Heart left ventricle (tissue), 16 donors: ENCODE measurements at regions not wholly inside any gene's neighbourhood (a gene's known extent, or its start where the extent isn't known, plus 50 kb on each side); places are given as distances from the start of the nearest gene placed in this dataset.

Experiments used
- ATAC-seq, 4 donors: fragments of 200-7000 bp; cut with Tn5 transposase; one replicate each; pipeline ENCODE4 v1.9.1; 2020 to 2022; ENCODE audit warnings: moderate library complexity in 4 of 4, mild to moderate bottlenecking in 3 of 4, moderate number of reproducible peaks in 1 of 4
- DNase-seq, 5 donors: peaks; one replicate each; pipeline ENCODE4 v3.0.0-alpha.2; 2020
- H3K27ac ChIP-seq, 12 donors: fragments of 200-600 bp; sonication (generic) in 4 of 12; one replicate each; pipeline versions ENCODE4 v1.5.0 to v1.8.0; 2016 to 2022; ENCODE audit warnings: mild to moderate bottlenecking in 2 of 12
- H3K27me3 ChIP-seq, 9 donors: fragments of 200-600 bp; sonication (generic) in 2 of 9; one replicate each; pipeline versions ENCODE4 v1.5.1 to v1.8.0; 2016 to 2022; ENCODE audit warnings: mild to moderate bottlenecking in 3 of 9
- H3K36me3 ChIP-seq, 9 donors: fragments of 200-600 bp; sonication (generic) in 2 of 9; one replicate each; pipeline versions ENCODE4 v1.5.0 to v1.8.0; 2018 to 2022; ENCODE audit warnings: mild to moderate bottlenecking in 2 of 9
- H3K4me1 ChIP-seq, 12 donors: fragments of 200-600 bp; sonication (generic) in 4 of 12; one replicate each; pipeline versions ENCODE4 v1.5.0 to v1.8.0; 2016 to 2022; ENCODE audit warnings: mild to moderate bottlenecking in 3 of 12
- H3K4me3 ChIP-seq, 12 donors: fragments of 200-600 bp; sonication (generic) in 4 of 12; one replicate each; pipeline versions ENCODE4 v1.5.0 to v1.8.0; 2017 to 2022; ENCODE audit warnings: mild to moderate bottlenecking in 9 of 12, moderate library complexity in 4 of 12
- H3K9me3 ChIP-seq, 12 donors: fragments of 200-600 bp; sonication (generic) in 4 of 12; one replicate each; pipeline versions ENCODE4 v1.5.0 to v1.8.0; 2016 to 2022; ENCODE audit warnings: mild to moderate bottlenecking in 1 of 12
- CTCF ChIP-seq, 12 donors: fragments of 200-600 bp; sonication (generic) in 4 of 12; IDR thresholded peaks; one replicate each; pipeline versions ENCODE4 v1.5.0 to v1.8.0; 2018 to 2022; ENCODE audit warnings: antibody characterized with exemption in 12 of 12, mild to moderate bottlenecking in 5 of 12
- POLR2A ChIP-seq, 2 donors: fragments of 450-650 bp; IDR thresholded peaks; one replicate each; pipeline ENCODE4 v1.6.1; 2017; ENCODE audit warnings: antibody characterized with exemption in 2 of 2, mild to moderate bottlenecking in 2 of 2, moderate library complexity in 2 of 2
- WGBS, 4 donors: extraction: QIAGEN DNeasy Blood & Tissue Kit in 2 of 4; methylation state at CpG; one replicate each; pipeline versions ENCODE4 v1.1.5 to v1.1.7; 2013 to 2018; 5-methylcytosine and 5-hydroxymethylcytosine counted together
- intact Hi-C, 10 donors: fragments of 100-400 bp; cut with DNase I; formaldehyde crosslinking; loops; one replicate each; pipeline versions ENCODE4 v1.11.1 to v1.14.2; 2022
- donor health status: ischemic (EF 13 %, LVEDD 7.1; RV severe dilation, severe dysfunction).
- donor health status: healthy with polysubstance abuse.
- donor health status: DM: no; HTN: yes; CAD: no.
- donor health status: DM: no; HTN: no; CAD: no.
- donor health status: ischemic (EF 25% LVEDD 6.9; RV normal size, moderate dysfunction).
- donor health status: ischemic (EF 25% LVEDD 5.7; RV mildly dilated, moderate dysfunction).
- donor health status: healthy.
- donor health status: DM: yes; HTN: yes; CAD: no.
- donor health status: ischemic (EF 35%, LVEDD 5.7; RV mildly dilated, moderate dysfunction).
- donor health status: nonischemic (EF 11% LVEDD 7.7; RV severe dilation, severe dysfunction).
- donor health status: DM: yes; HTN: yes; CAD: no.
- donor health status: PGD.
- donor health status: ischemic (EF 29% LVEDD 5.4; RV normal size, mild dysfunction).
- donor health status: nonischemic (EF 23%, LVEDD 6.1; RV moderate dilation, normal function).

GRCh38 chr7:11247545-11247944 is 273.9 kb downstream of the PHF14 start:
- ATAC-seq (no peak), DNase-seq (no peak)
- H3K9me3 ChIP-seq = no peaks in the 10 kb centered on the region
- H3K4me1 ChIP-seq = no peaks in the 10 kb centered on the region
- no peaks in the 10 kb centered on the region for H3K36me3 ChIP-seq
- no peak overlapping the region for H3K4me3 ChIP-seq
- WGBS, 4 donors = 0 to 64% (median 50%) methylated on average over 1 of the region's 1 CpG
- TF ChIP-seq CTCF (IDR thresholded peaks at IDR 0.05) (no peak), POLR2A (IDR thresholded peaks at IDR 0.05) (no peak)
- no peaks in the 10 kb centered on the region for H3K27me3 ChIP-seq
- H3K27ac ChIP-seq = no peak overlapping the region
- intact Hi-C loops = no loop called here

GRCh38 chr7:11251436-11251835 is 277.8 kb downstream of the PHF14 start:
- no peaks in the 10 kb centered on the region for H3K4me1 ChIP-seq
- ATAC-seq (no peak), DNase-seq (no peak)
- H3K27me3 ChIP-seq = no peaks in the 10 kb centered on the region
- H3K9me3 ChIP-seq = no peaks in the 10 kb centered on the region
- no peaks in the 10 kb centered on the region for H3K36me3 ChIP-seq
- no peak overlapping the region for H3K4me3 ChIP-seq
- intact Hi-C loops = no loop called here
- no peak for TF ChIP-seq POLR2A (IDR thresholded peaks at IDR 0.05)
- no peak for TF ChIP-seq CTCF (IDR thresholded peaks at IDR 0.05)
- 42 to 79% (median 58%) methylated on average over 2 of the region's 2 CpGs for WGBS, 4 donors
- no peak overlapping the region for H3K27ac ChIP-seq

DNA sequence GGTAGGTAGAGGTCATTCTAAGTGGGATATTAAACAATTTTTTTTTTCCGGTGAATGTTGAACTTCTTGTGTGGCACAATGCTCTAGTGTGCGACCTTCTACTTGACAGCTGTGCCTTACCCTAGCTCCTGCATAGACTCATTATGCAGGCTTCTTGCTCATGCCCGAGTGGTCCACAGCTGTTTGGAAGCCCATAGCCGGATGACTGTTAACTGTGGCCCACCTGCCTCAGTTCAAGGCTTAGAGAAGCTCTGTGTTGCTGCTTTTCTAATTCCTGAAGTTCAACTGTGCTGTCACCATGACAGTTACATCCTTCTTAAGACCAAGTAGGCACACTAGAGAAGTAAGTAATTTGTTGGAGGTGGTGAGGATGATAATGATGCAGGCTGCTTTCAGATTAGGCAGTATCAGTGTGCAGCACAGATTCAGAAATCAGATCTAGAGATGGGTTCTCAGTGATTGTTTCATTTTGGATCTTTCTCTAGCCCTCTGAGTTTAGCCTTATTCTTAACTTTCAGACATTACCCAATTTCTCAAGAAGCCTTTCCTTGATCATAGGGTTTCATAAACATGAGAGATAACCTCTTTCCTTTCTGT is 278.4 kb downstream of the PHF14 start:
- DNase-seq = no peak
- Histone ChIP-seq H3K4me3 (no peak overlapping the region), H3K27me3 (no peaks in the 10 kb centered on the region), H3K9me3 (no peaks in the 10 kb centered on the region), H3K36me3 (no peaks in the 10 kb centered on the region), H3K4me1 (no peaks in the 10 kb centered on the region), H3K27ac (no peak overlapping the region)
- intact Hi-C loops = no loop called here
- ATAC-seq = no peak
- WGBS, 4 donors = 81 to 89% (median 83%) methylated on average over 4 of the region's 4 CpGs
- TF ChIP-seq POLR2A (IDR thresholded peaks at IDR 0.05) = no peak
- TF ChIP-seq CTCF (IDR thresholded peaks at IDR 0.05) = no peak

DNA sequence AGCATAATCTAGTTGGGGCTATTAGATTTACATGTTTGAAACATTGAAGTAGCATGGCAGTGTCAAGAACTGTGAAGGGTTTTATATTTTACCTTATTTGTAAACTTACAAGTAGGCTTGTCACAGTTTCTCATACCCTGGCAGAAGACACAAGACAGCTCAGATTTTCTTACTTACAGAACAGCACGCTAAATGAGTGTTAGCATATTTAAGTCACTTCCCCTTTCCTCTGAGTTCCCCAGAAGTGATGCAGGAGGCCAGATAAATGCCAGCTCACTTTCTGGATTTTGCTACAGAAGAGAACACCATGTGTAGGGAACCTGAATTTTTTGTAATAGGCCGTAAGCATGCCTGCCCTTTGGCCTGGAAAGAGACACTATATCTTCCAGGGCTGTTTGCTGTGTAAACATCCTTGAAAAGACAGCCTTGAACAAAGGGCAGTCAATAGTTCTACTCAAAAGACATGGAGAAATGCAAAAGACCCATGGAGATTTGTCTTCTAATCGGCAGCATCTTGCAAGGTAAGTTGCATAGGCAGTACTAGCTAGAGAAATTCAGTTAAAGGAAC is 279.1 kb downstream of the PHF14 start:
- intact Hi-C loops = no loop called here

More for the DNA sequence above, 279.1 kb downstream of the PHF14 start:
- no peak overlapping the region for H3K4me3 ChIP-seq
- H3K27me3 ChIP-seq = no peaks in the 10 kb centered on the region
- ATAC-seq (no peak), DNase-seq (no peak)
- H3K4me1 ChIP-seq = no peaks in the 10 kb centered on the region
- 72 to 81% (median 76%) methylated on average over 3 of the region's 3 CpGs for WGBS, 4 donors
- H3K27ac ChIP-seq = no peak overlapping the region
- TF ChIP-seq CTCF (IDR thresholded peaks at IDR 0.05) = no peak
- no peak for TF ChIP-seq POLR2A (IDR thresholded peaks at IDR 0.05)
- no peaks in the 10 kb centered on the region for H3K9me3 ChIP-seq
- H3K36me3 ChIP-seq = no peaks in the 10 kb centered on the region
